GM21717 (cell line): ENCODE measurements at regions not wholly inside any gene's neighbourhood (a gene's known extent, or its start where the extent isn't known, plus 50 kb on each side); places are given as distances from the start of the nearest gene placed in this dataset.
"Not testable (repeated sequence)": the region's sequence is repeated elsewhere in the genome, so short reads cannot be mapped to it uniquely, and the experiment has no call there.

ENCODE experiments used
- ATAC-seq: cut with Tn5 transposase; IDR thresholded peaks from one replicate; pipeline ENCODE4 v1.9.1; 2021; ENCODE audit warnings: mild to moderate bottlenecking, moderate library complexity; ENCODE audit not compliant: unreplicated experiment

DNA sequence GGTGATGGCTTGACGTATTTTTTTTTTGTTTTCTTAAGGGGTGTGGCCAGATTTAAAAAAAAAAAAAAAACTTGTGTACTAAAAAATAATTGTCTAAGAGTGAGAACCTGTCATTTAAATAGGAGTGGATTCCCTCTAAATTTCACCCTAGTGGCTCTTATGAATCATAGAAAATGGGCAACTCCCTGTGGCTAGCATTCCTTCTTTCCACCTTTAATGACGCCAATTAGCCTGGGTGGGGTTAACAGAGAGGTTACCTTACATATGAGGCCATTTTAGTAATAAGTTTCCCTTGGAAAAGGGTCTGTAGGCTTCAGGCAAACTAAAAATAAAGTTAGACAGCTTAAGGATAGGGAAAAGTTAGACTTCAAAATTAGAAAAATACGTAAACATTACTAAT lies 223.5 kb upstream of the FAM241A start:
- no peak for ATAC-seq

DNA sequence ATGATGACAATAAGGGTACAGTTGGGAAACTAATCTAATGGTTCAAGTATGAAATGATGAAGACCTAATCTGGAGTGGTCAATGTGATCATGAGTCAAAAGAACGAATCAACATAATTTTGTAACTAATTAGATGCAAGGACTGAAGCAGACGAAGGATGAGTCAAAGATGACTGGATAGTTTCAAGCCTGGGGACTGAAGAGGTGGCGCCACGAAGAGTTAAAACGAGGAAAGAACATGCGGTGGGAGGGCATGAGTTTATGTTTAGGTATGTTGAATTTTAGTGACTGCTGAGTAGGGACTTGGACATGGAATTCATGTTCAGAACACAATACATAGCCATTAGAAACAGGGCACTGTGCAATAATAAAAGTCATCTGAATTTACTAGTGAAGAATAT lies 221.5 kb upstream of the FAM241A start:
- ATAC-seq, result no peak

DNA sequence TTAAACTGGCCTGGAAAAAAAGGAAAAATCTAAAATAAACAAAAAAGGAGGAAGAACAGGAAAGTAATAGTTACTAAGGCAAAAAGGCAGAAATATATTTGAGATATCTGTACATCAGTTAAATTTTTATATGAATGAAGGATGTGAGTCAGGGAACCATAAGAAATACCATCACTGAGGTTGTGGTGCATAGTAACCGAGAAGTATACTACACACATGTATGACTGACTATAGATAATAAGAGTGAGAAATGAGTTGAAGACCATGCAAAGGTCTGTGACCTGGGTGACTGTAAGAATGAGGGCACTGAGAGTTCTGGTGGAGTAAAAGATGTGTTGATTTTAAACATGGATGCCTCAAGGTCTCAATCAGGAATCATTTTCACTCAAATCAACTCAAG lies 220.6 kb upstream of the FAM241A start:
- no peak for ATAC-seq

DNA sequence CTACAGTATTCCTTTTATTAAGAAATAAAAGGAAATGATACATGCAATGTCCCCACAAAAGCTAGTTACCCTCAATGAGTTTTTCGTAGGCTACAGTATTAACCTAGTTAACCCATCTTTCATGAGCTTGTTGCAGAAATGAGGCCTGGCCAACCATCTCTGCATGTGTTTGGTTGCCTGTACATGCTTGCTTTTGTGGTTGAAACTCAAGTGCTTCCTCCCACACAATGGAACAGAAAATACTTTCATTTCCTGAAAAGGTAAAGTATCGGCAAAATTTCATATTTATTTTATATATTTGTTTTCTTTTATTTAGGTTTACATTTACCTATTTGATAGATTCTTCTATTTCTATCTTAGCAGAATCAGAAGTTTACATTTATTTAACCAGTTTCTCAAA lies 214.6 kb upstream of the FAM241A start:
- peak; percentile 99 for ATAC-seq

DNA sequence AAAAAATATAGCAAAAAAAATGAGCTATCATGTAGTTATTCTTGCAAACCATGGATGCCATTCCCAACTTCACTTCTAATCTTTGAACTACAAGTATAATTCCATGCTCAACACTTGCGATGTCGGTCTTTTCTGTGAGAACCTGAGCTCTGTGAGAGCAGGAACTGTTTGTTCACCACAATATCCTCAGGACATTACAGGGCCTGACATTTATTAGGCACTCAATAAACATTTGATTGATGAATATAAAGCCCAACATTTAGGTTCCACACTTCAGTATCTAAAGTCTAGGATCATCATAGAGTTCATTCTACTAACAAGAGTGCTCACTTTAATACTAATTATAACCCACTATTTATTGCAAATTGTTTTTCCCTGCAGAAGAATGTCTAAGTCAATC lies 211.6 kb upstream of the FAM241A start:
- no peak for ATAC-seq

DNA sequence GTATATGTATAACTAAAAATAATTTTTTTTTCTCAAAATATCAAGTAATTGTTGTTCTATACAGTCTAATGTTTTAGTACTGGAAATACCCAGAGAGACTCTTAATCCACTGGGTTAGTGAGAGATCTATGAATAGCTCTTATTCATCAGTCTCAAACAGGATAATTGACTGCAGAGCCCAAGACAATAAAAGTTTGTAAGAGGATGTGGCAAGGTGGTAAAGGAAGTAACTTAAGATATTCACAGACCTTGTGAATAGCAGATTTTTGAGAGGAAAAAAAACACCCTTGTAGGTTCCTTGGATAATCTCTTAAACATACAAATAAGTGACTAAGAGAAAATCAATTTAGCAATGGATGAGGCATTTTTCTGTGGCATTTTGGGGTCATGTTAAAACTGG lies 210.9 kb upstream of the FAM241A start:
- no peak for ATAC-seq

DNA sequence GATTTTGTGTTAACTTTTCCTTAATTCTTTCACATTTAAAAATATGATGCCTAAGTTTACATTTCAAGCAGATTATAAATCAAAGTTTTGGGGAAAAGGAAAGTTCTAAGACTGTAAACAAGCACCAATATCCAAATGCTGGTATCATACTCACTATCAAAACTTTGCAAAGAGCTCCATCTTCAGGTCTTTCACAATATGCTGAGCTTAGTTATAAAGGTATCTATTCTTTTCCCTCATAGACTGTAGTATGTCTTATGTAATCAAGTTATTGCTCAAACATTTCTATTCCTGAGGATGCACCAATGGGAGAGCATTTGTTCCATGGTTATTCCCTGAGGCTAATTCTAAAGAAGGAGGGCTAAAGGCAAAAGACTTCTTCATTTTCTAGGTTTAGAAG lies 207.9 kb upstream of the FAM241A start:
- no peak for ATAC-seq

DNA sequence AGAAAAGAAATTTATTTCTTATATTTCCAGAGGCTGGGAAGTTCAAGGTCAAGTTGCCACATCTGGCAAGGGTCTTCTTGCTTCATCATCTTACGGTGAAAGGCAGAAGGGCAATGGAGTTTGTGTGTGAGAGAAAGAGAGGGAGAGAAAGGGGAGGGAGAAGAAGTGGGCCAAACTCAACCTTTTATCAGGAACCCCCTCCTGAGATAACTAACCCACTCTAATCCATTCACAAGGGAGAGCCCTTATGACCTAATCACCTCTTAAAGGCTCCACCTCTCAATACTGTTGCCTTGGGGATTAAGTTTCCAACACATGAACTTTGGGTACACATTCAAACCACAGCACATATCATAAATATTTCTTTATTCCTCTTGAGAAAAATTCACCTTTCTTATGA lies 203.3 kb upstream of the FAM241A start:
- no peak for ATAC-seq

DNA sequence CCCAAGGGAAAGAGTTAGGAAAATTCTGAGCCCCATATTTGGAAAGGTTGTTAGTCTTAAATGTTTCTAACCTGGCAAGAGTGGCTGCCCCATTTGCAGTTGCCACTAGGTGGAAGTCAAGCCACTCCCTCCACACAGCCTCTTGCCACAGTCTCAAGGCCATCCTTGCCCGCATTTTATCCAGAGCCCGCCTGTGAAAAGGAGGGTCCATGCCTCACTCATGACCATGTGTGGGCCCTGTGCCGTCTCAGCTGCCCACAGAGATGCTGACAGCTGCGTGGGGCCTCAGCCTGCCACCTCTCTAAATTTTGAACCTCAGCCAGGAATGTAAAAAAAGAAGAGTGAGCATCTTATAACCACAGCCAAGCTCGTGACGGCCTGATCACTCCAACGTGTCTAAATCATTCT lies 201.5 kb upstream of the FAM241A start:
- peak; percentile 79 for ATAC-seq

DNA sequence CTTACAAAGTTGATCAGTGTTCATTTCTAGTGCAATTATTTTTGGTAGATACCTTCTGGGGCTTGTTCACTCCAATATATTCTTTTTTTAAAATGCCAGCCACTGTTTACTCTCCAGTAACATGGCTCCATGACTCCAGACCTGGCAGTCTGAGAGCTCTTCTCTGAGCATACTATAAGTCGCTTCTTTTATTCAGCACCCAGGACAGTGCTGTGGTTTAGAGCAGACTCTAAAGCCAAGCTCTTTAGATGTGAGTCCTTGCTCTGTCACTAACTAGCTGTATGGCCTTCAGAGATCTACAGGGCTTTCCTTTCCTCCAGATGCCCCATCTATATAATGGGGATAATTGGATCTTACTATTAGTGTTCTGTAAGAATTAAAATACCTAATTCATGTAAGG lies 200.2 kb upstream of the FAM241A start:
- no peak for ATAC-seq

DNA sequence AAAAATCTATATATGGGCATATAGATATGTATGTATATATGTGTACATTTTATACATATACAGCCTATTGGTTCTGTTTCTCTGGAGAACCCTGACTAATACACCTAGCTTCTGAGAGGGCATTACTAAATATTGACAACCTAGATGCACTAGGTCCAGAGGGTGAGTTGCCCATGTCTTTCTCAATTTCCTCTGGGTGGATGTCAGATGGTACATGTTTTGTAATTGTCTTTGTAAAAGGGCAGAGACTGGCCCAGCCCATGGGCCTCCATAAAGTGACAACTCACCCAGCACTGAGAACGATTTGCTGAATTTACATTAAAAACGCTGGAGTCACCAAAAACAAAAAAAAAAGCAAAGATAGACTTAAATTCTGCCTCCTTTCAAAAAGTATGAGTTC lies 198.5 kb upstream of the FAM241A start:
- ATAC-seq, result no peak

DNA sequence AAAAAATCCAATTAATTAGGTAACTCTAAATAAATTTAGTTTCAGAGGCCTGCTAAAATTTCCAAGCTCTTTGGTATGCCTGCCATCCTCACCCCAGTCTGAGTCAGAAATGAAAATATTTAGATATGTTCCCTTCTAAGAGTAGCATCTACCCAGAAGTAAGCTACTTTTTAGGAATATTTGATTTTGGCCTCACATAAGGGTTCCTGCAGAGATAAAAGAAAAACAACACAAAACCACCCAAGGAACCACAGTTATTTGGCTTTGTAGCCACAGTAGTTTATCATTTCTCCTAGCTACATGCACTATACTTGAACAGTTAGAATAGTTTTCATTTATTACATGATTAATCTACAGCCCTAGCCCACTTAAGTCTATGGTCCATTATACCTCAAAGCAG lies 192.6 kb upstream of the FAM241A start:
- ATAC-seq, result no peak

DNA sequence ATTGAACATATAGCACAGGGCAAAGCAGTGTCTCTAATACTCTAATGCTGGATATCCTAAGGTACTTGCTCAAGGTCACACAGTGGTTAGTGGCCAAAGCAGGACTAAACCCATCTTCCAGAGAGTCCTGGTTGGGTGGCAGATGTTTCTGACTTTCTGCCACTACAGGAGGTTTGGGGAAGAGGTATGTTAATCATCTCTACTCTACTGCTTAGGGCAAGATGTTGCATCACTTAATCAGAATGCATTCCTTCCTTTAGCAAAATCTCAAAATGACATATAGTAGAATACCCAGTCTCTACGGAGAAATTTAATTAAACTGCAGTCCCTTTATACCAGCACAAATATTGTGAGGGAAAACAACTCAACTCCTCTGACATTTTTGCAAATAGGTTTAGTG lies 190.7 kb upstream of the FAM241A start:
- ATAC-seq, result no peak

DNA sequence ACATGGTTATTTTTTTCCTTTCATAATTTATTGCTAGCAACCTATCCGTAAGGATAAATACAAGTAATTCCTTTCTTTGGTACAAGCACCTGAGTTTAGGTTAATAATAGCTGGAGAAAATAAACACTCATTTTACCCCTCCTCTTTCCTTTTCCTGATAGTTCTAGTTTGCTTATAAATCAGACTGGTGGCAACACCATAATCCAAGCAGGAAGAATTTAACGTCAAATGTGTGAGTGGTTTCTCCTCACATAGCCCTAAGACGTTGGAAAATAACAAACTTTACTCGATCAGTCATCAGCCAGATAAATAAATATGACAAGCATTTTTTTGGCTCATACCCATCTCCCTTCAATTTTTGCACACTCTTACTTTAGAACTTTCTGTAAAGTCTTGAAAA lies 190.3 kb upstream of the FAM241A start:
- ATAC-seq, result no peak

DNA sequence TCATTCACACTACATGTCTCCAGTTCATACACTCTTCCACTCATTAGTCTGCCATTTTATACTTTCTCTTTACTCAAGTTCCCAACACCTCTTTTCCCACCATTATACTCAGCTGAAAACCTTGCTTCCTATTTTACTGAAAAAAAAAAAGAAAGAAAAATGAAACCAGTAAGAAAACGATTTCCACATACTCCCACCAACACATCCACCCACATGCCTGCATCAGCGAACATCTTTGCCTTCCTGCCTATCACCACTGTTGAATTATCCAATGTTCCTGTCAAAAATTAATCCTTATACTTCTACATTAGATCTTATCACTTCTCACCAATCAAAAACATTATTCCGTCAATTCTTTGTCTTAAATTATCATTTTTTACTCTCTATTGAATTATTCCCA lies 188.1 kb upstream of the FAM241A start:
- no peak for ATAC-seq

DNA sequence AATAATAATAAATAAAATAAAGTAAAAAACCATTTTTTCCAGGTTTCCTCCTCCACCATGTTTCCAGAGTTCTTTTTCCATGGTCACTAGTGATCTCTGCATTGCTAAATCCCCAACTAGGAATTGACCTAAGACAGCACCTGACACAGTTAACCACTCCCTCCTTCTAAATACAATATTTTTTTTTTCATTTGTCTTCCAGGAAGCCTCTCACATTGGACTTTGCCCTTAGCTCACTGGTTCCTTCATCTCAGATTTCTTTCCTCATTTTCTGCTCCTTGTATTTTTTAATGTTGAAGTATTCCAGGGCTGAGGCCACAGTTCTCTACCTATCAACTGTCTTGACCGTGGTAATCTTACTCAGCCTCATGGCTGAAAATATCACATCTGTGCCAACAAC lies 187.3 kb upstream of the FAM241A start:
- no peak for ATAC-seq

DNA sequence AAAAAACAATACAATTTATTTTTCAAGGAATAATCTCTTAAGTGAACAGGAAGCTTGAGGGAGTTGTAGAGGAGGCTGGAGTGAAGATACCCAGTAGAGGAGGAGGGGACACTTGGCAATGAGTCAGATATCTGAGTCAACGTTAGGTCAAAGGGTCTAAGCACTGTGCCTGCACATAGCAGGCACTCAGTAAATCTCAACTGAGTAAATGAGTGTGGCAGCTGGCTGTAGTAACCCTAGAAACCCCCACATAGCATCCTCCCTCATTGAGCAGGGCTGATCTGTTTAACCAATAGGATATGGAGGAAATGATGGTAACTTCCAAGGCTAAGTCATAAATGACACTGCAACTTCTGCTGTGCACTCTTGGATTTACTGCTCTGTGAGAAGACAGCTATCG lies 186.0 kb upstream of the FAM241A start:
- peak; percentile 50 for ATAC-seq

DNA sequence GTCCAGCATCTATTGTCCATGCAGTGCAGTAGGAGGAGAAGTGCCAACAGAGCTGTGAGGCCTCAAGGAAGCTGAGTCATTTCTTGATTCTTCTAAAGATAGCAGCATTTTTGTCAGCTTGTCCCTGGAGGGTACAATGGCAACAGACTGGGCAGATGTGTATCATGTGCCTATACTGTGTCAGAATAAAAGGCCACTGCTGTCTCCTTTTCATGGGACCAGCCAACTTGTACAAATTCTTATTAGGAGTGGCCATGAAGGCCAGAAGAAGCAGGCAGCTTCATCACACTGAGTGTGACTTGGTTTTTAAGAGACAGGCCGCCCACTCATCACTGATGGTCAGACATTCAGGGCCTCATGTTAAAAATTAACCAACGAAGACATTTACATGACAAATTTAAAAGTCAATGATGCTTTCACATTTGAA lies 185.0 kb upstream of the FAM241A start:
- ATAC-seq, result peak; percentile 82

DNA sequence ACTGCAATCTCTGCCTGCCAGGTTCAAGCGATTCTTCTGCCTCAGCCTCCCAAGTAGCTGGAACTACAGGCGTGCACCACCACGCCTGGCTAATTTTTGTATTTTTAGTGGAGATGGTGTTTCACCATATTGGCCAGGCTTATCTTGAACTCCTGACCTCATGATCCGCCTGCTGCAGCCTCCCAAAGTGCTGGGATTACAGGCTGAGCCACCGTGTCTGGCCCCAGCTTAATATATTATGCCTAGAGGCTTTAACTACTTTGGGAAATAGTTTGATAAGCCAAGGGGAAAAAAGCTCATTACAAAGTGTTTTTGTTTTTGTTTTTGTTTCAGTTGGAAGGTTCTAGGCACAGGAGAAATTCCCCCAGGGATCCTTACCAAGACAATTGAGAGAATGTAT lies 184.2 kb upstream of the FAM241A start:
- not testable (repeated sequence) for ATAC-seq

DNA sequence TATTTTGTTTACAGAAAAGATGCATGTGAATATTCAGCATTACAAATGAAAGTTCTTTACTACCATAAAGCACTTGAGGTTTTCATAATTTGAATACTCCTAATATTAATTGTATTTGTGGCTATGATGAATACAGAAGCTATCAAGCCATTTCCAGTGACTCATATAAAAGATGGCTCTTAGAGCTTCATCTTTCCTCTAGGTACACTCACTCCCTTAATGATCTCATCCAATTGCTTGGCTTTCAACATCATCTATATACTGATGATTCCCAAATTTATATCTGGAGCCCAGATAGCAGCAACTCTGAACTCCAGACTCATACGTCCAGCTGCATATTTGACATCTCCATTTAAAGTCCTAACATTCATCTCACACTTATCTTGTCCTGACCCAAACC lies 183.4 kb upstream of the FAM241A start:
- ATAC-seq, result no peak

DNA sequence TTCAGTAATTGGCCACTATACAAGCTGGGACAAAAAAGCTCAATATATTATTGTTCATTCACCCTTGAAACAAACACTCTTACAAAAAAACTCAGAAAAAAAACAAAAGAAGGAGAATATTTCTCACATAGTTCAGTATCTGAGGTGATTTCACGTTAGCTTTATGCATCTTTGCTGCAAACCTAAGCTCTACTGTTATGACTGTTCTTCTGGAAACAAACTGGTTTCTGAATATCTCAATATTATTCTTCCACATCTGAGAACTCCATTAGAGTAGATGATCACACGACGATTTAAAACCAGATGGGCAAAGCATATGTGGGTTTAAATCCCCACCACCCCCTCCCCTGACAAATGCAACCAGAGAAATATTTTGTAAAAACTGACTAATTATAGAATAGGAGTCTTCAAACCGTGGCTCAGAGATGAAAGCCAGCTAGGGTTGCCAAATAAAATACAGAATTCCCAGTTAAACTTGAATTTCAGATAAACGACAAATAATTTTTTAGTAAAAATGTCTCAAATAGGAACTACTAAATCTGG lies 182.0 kb upstream of the FAM241A start:
- ATAC-seq, result no peak

DNA sequence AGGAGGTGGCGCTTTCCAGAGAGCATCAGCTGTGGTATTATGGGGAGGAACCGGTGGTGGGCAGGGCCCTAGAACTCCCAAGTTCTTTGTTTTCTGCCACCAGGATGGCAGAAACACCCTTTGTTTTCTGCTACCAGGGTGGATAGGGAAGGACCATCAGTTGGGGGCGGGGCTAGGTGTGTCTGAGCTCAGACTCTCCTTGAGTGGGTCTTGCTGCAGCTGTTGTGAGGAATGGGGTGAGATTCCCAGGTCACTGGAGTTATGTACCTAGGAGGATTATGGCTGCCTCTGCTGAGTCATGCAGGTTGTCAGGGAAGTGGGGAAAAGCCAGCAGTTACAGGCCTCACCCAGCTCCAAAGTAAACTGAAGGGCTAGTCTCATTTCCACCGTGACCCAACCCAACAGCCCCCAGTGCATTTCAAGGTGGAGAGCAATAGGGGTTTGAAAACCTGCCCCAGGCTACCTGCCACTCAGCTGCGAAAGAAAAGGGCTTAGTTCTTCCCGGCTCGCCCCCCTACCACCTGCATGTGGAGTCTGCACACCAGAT lies 167.8 kb upstream of the FAM241A start:
- ATAC-seq, result no peak

DNA sequence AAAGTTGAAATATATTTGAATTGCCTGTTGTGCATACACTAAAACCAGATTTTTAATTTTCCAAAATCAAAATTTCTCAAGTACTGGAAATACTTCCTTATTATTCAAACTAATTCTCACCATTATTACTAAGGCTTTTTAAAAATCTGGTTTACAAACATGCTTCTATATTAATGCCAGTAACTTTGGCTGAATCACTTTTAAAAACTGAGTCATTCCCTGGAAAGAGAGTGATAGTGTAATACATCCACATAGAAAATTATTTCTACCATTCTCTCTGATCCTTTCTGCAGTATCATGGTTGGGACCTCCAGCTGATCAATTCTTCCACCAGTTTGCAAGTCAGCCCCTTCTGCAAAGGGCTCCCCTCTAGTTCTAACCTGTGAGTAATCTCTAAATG lies 165.3 kb upstream of the FAM241A start:
- ATAC-seq, result no peak
